ENCODE measurements at regions not wholly inside any gene's neighbourhood (a gene's known extent, or its start where the extent isn't known, plus 50 kb on each side); places are given as distances from the start of the nearest gene placed in this dataset.
"Not testable (repeated sequence)": the region's sequence is repeated elsewhere in the genome, so short reads cannot be mapped to it uniquely, and the experiment has no call there.

DNA sequence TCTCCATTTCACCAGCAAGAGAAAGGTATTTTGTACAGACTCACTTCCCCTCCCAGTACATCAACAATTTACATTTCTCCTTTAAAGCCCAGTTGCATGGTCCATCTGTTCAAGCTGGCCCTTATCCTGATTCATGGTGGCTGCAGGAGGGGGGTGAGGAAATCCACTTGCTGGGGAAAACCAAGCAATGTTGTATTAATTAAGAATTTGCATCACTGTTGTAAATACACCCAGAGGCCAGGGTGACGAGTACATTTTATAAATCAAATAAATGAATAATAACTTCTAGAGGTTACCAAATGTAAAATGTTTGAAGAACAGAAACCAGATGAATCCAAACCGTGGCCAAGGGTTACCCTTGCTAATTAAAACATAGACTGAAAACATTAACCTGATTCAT lies 395.9 kb upstream of the INTU start:
- no peak for DNase-seq (ENCODE audit: low spot score)

DNA sequence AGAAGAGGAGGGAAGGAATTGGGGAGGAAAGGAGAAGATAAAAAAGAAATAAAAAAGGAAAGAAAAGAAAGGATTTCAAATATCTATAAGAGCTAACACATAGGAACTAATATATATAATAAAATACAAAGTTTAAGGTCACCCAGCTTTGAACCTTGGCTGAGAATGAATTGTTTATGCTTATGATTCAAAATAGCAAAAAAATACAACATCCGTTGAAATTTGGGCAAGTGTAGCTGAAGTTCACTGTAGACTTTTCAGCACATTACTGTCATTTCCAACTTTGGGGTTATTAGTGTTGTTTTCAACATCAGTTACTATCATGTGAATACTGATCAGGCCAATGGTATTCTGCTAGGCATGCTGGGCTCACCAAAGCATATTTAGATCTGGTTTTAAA lies 395.2 kb upstream of the INTU start:
- DNase-seq (ENCODE audit: low spot score): no peak

DNA sequence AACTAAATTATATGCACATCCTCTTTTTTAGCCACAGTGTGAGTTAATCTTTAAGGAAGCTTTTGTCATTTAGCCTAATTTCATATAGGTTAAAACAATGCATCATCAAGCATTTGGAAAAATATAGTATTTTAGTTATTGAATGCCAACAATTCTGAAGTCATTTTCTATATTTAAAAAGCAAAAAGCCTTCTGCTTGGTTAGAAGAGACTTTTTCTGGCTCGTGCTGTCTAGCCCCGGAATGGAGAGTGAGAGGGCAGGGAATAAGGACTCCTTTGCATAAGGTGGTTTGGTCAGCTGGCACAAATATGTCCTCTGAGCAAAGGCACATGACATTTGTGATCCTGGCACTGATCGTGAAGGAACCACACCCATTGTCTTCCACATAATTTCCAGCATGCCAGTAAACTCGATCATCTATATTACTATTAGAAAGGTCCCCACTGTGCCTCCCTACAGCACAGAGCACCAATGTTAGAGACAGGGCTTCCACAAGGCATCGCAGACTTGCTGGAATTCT lies 393.7 kb upstream of the INTU start:
- no peak for DNase-seq (ENCODE audit: low spot score)

DNA sequence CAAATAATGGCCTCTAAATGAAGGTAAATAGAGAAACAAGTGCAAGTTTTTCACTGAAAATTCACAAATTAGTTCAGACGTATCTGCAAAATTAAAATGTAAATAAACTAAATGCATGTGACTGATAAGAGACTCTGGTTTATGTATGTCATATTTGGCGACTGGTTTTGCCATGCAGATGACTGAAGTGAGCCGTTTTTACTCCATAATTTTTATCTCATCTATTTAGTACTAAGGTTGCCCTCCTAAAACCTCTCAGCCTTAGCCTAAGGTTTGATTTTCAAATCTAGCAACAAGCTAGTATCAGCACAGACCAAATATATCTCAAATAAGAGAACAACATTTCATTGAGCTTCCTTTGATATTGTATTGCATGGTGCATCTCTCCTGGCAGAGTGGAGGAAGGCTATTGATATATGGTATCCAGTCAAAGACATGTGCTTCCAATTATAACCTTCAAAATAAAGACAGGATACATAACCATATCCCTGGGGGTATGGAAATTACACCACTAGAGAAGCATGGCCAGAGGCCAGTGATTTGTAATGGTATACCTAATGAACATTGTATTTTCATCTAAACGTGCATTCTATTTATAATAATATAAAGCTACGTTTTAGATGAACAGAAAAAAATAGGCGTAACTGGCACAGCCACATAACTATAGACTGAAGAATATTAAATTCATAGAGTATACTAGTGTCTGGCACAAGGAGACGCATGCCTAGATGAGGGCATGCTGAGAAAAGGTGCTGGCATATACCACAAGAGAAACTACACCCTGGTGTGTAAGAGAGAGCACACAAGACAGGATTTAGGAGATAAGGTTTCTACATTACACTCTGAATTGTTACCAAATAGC lies 392.6 kb upstream of the INTU start:
- no peak for DNase-seq (ENCODE audit: low spot score)

GRCh38 chr4:127240764-127241105 lies 392.0 kb upstream of the INTU start:
- no peak for DNase-seq (ENCODE audit: low spot score)

DNA sequence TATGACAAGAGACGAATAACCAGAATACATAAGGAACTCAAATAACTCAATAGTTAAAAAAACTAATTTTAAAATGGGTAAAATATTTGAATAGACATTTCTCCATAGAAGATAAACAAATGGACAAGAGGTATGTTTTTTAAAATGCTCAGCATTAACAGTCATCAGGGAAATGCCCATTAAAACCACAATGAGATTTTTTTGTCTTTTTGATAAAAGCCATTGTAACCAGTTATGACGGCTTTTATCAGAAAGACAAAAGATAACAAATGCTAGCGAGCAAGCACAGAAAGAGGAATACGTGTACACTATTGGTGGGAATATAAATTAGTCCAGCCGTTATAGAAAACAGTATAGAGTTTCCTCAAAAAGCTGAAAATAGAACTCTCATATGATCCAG lies 388.2 kb upstream of the INTU start:
- DNase-seq (ENCODE audit: low spot score): no peak

DNA sequence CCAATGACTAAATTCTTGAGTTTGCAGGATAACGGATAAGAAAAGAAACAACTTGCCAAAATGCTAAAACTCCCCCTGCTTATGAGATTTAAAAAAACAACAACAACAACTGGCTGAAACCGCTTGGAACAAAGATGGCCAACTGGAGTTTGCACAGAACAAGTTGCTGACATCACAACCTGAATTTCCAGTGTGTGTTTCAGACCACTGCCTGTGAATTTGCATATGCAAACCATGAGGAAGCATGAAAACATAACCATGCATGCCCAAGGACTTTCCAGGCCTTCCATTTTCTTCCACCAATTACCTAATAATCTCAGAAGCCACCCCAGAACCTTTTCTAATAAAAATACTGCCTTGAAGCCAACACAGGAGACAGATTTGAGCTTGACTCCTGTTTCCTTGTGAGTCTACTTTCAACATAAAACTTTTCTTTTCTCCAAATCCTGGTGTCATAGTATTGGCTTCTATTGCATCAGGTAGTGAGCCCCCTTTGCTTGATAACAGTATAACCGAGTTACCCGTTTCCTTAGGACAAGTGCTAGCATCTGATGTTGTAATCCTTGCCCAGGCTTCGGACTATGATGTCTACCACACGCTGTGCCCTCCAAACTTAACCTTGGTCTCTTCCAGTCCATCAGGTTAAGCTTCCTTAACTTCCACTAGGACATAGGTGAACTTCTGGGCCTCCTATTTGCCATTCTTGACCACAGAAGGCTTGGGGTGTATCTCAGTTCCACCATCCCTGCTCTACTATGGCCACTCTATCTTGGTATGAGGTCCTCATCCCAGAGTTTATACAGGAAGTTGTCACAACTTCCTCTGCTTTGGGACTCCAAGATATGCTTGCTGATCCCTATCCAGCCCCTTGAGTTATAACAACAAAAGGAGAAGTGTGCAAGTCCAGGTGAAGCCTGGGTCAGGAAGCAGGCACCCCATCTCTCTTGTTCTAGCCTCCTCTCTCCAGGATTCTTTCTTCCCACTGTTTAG lies 385.5 kb upstream of the INTU start:
- no peak for DNase-seq (ENCODE audit: low spot score)

DNA sequence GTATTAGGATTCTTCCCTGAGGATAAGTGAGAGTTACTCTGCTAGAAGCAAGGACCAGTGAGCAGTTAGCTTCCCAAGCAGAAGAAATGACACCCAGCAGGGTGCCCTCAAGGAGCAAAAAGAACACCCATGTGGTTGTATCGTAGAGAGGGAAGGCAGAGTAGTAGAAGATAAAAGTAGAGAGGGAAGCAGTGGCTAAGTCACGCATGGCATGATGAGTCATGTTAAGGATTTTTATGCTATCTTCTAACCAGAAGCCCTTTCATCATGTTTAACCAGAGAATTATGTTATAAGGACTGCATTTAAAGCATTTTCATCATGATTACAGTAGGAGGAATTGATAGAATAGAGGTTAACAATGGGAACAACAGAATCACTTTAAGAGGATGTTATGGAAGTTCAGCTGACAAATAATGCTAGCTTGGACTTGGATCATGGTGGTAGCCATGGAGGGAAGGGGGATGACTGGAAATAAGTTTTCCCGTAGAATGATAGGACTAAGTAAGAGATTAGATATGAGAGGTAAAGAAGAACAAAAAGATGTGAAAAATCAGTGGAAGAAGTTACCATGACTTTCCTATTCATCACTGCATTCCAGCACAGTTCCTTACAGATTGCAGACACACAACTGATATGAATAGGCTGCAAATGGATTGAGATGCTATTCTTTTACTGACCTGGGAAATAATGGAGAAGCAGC lies 383.5 kb upstream of the INTU start:
- no peak for DNase-seq (ENCODE audit: low spot score)

- no peak for DNase-seq (ENCODE audit: low spot score)
Measured at GRCh38 chr4:127249767-127250108, 383.0 kb upstream of the INTU start.

DNA sequence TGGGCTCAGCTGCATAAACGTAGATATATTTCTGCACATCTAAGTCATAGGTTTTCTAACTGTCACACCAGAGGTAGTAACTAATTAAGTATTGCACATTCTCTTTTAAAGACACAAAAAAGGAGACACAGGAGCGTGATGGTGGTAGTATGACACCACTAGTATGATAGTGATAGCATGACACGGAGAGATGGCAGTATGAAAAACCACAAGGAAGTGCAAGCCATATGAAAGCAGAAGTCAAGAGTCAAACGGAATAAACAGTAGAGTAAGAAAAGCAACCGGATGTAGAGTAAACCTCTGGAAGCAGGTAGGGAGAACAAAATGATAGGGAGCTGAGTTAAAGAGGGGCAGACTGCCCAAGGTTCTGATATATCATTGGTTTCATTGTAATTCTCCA lies 382.2 kb upstream of the INTU start:
- no peak for DNase-seq (ENCODE audit: low spot score)

DNA sequence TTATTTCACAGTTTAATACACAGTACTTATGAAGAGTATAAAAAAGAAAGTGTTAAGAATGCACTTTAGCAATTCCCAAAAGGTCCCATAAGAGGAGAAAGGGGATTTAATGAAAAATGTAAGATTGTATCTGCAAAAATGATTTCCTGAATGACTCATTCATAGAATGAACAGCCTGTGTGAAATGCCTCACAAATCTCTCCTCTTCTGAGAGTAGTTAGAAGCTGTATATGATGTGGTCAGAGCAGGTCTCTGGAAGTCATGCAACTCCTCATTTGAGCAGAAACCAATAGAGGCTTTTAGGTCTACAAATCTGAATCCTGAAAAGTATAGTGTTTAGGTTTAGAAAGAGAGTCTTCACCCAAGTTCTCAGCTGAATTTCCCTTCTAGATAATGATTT lies 381.3 kb upstream of the INTU start:
- no peak for DNase-seq (ENCODE audit: low spot score)

- DNase-seq (ENCODE audit: low spot score): no peak
Measured at GRCh38 chr4:127256500-127256899, 376.3 kb upstream of the INTU start.

- DNase-seq (ENCODE audit: low spot score): no peak
Measured at GRCh38 chr4:127261476-127261875, 371.3 kb upstream of the INTU start.

- DNase-seq (ENCODE audit: low spot score): no peak
Measured at GRCh38 chr4:127268367-127268766, 364.4 kb upstream of the INTU start.

DNA sequence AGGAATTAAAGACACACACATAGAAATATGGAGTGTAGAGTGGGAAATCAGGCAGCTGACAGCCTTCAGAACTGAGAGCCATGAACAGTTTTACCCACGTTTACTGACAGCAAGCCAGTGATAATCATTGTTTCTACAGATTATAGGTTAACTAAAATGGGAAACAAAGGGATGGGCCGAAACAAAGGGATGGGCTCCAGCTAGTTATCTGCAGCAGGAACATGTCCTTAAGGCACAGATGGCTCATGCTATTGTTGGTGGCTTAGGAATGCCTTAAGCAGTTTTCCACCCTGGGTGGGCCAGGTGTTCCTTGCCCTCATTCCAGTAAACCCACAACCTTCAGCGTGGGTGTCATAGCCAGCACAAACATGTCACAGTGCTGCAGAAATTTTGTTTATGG lies 355.7 kb upstream of the INTU start:
- DNase-seq (ENCODE audit: low spot score): not testable (repeated sequence)

DNA sequence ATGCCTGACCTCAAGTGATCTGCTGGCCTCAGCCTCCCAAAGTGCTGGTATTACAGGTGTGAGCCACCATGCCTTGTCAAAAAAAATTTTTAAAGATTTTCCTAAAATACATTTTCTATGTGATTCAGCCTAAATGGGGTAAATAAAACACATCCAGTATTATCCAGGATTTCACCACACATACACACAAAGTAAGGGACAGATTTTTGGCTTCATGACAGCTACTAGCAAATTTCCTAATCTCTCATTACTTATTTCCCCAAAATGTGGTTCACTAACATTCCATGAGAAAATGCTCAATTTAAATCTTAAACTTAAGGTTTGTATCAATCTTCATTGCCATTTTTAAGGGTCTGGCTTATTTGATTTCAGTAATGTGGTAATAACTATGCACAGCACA lies 348.5 kb upstream of the INTU start:
- DNase-seq (ENCODE audit: low spot score): peak; percentile 6

DNA sequence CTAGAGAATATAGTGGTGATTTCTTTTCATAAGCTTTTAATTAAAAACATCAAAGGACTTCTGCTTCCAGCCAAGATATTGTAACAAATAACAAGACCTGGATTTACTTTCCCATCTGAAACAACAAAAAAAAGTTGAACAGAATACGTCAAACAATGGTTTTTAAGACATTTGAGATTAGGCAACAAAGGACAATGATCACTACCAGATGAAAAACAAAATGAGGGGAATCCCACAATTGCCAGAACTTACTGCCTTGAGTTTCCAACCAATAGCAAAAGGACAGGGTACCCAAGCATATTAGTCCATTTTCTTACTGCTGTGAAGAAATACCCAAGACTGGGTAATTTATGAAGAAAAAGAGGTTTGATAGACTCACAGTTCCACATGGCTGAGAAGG lies 341.4 kb upstream of the INTU start:
- DNase-seq (ENCODE audit: low spot score): no peak

GRCh38 chr4:127293496-127293895 lies 339.3 kb upstream of the INTU start:
- DNase-seq (ENCODE audit: low spot score): no peak

- no peak for DNase-seq (ENCODE audit: low spot score)
Measured at GRCh38 chr4:127304356-127304755, 328.4 kb upstream of the INTU start.

GRCh38 chr4:127307996-127308395 lies 324.8 kb upstream of the INTU start:
- DNase-seq (ENCODE audit: low spot score): no peak

DNA sequence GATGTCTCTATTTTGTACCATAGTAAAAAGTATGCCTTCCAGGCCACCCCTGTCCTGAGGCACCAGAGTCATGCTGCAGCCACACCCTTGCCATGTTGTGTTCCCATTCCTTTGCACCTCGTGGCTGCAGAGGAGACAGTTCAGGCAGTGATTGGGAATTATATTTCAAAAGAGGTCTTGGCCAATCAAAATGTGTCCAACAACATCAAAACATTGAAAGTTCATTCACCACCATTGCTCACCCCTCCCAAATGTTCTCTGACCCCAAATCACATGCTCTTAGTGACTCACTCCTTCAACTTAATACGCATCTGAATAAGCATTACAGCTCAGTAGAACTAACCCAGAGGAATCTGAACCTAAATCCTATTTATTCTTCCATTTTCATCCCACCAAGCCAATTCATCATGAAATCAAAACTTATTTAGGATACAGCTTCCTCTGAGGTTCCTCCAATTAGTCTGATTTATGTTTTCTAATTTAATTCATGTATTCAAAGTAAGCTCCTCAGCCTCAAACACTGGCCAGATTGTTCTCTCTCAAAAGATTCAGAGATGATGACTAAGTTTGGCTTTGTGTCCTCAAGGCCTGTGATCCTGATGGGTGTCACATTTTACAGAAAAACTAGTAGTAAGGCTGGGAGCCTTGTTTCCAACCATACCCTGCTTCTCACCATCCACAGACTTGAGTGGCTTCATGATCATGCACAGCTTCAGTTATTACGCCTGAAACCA lies 323.2 kb upstream of the INTU start:
- no peak for DNase-seq (ENCODE audit: low spot score)

DNA sequence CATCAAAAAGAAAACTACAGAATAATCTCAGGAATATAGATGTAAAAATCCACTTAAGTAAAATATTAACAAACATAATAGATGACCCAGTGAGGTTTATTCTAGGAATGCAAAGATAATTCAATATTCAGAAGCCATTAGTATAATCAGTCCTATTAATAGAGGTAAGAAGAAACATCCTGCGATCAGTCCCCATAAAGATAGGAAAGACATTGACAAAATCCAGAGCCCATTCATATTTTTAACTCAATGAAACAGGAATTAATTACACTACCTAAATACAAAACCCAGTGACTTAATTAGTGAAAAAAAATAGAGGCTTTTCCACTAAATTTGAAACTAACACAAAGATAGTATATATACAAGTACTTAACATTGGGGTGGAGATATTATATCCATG lies 321.4 kb upstream of the INTU start:
- DNase-seq (ENCODE audit: low spot score): no peak

All from Ammon's horn (tissue), 1 donor.